ENCODE measurements at regions not wholly inside any gene's neighbourhood (a gene's known extent, or its start where the extent isn't known, plus 50 kb on each side); places are given as distances from the start of the nearest gene placed in this dataset.
A peak's percentile ranks its signal among the peaks of the same experiment; 100 is the strongest.

GRCh38 chr9:107992271-107992670 is 502.7 kb upstream of the KLF4 start:
- no peak for DNase-seq (ENCODE audit: low read depth)

GRCh38 chr9:107991581-107991980 is 502.0 kb upstream of the KLF4 start:
- no peak for DNase-seq (ENCODE audit: low read depth)

GRCh38 chr9:107989544-107989943 is 500.0 kb upstream of the KLF4 start:
- DNase-seq (ENCODE audit: low read depth) = peak; percentile 3

GRCh38 chr9:107989099-107989498 is 499.5 kb upstream of the KLF4 start:
- DNase-seq (ENCODE audit: low read depth) = no peak

- no peak for DNase-seq (ENCODE audit: low read depth)
Measured at GRCh38 chr9:107984956-107985355, 495.4 kb upstream of the KLF4 start.

GRCh38 chr9:107983762-107984161 is 494.2 kb upstream of the KLF4 start:
- DNase-seq (ENCODE audit: low read depth) = no peak

GRCh38 chr9:107983181-107983603 is 493.6 kb upstream of the KLF4 start:
- DNase-seq (ENCODE audit: low read depth) = peak; percentile 2

GRCh38 chr9:107982745-107983144 is 493.2 kb upstream of the KLF4 start:
- DNase-seq (ENCODE audit: low read depth) = no peak

- no peak for DNase-seq (ENCODE audit: low read depth)
Measured at GRCh38 chr9:107982001-107982400, 492.4 kb upstream of the KLF4 start.

GRCh38 chr9:107980984-107981383 is 491.4 kb upstream of the KLF4 start:
- DNase-seq (ENCODE audit: low read depth) = no peak

GRCh38 chr9:107976767-107977166 is 487.2 kb upstream of the KLF4 start:
- DNase-seq (ENCODE audit: low read depth) = no peak

- no peak for DNase-seq (ENCODE audit: low read depth)
Measured at GRCh38 chr9:107975426-107976010, 485.9 kb upstream of the KLF4 start.

GRCh38 chr9:107973451-107973850 is 483.9 kb upstream of the KLF4 start:
- no peak for DNase-seq (ENCODE audit: low read depth)

- no peak for DNase-seq (ENCODE audit: low read depth)
Measured at GRCh38 chr9:107972346-107972745, 482.8 kb upstream of the KLF4 start.

- no peak for DNase-seq (ENCODE audit: low read depth)
Measured at GRCh38 chr9:107971241-107971640, 481.7 kb upstream of the KLF4 start.

- DNase-seq (ENCODE audit: low read depth) = no peak
Measured at GRCh38 chr9:107970726-107971125, 481.2 kb upstream of the KLF4 start.

GRCh38 chr9:107969727-107970126 is 480.2 kb upstream of the KLF4 start:
- no peak for DNase-seq (ENCODE audit: low read depth)

GRCh38 chr9:107969141-107969540 is 479.6 kb upstream of the KLF4 start:
- DNase-seq (ENCODE audit: low read depth) = no peak

GRCh38 chr9:107963246-107963645 is 473.7 kb upstream of the KLF4 start:
- DNase-seq (ENCODE audit: low read depth) = no peak

- no peak for DNase-seq (ENCODE audit: low read depth)
Measured at GRCh38 chr9:107960916-107961315, 471.3 kb upstream of the KLF4 start.

GRCh38 chr9:107954312-107954711 is 464.7 kb upstream of the KLF4 start:
- DNase-seq (ENCODE audit: low read depth) = no peak

- DNase-seq (ENCODE audit: low read depth) = no peak
Measured at GRCh38 chr9:107953556-107954125, 464.1 kb upstream of the KLF4 start.

GRCh38 chr9:107952773-107953172 is 463.2 kb upstream of the KLF4 start:
- DNase-seq (ENCODE audit: low read depth) = no peak

GRCh38 chr9:107951511-107951910 is 461.9 kb upstream of the KLF4 start:
- no peak for DNase-seq (ENCODE audit: low read depth)

Measured in HS-5 (cell line).